ENCODE measurements at regions not wholly inside any gene's neighbourhood (a gene's known extent, or its start where the extent isn't known, plus 50 kb on each side); places are given as distances from the start of the nearest gene placed in this dataset.

GRCh38 chr6:143005816-143006215 lies 54.9 kb upstream of the AIG1 start:
- Histone ChIP-seq H3K4me1 (ENCODE audit: control insufficient read depth in 1 of 2, insufficient read depth in 2 of 2, low read length in 2 of 2) (no peaks in the 10 kb centered on the region), H3K9ac (ENCODE audit: insufficient read depth, low read length, poor library complexity, severe bottlenecking) (no peak overlapping the region), H4K20me1 (ENCODE audit: insufficient read depth, low read length) (no peaks in the 10 kb centered on the region), H3K4me2 (replicated peaks; ENCODE audit: extremely low read depth, low read length, poor library complexity, severe bottlenecking) (no peak overlapping the region), H3K4me3 (replicated peaks in 1 of 3; ENCODE audit: low read depth in 2 of 3, low read length in 3 of 3) (no peak overlapping the region), H3K79me2 (ENCODE audit: insufficient read depth, low read length) (no peaks in the 10 kb centered on the region), H2AFZ (ENCODE audit: insufficient read depth, low read depth, low read length, poor library complexity, severe bottlenecking) (no peak overlapping the region), H3K9me3 (replicated peaks in 1 of 2; ENCODE audit: control insufficient read depth in 1 of 2, insufficient read depth in 1 of 2, low read length in 2 of 2) (no peaks in the 10 kb centered on the region), H3K27ac (ENCODE audit: low read depth in 1 of 2, low read length in 2 of 2) (no peak overlapping the region), H3K27me3 (ENCODE audit: control insufficient read depth in 2 of 2, insufficient read depth in 2 of 2, low read length in 2 of 2) (no peaks in the 10 kb centered on the region), H3K36me3 (replicated peaks in 1 of 2; ENCODE audit: control insufficient read depth in 1 of 2, insufficient read depth in 2 of 2, low read length in 2 of 2) (no peaks in the 10 kb centered on the region)
- Mint-ChIP-seq H3K9me3 (peaks cover 0 to 3% (median 0%) of the 10 kb centered on the region in 7 donors), H3K4me3 (no peak overlapping the region), H3K27ac (no peak overlapping the region), H3K27me3 (ENCODE audit: low read depth in 3 of 3) (no peaks in the 10 kb centered on the region), H3K36me3 (no peaks in the 10 kb centered on the region), H3K4me1 (peaks cover 3% of the 10 kb centered on the region)
- 82% methylated on average over 2 of the region's 4 CpGs for WGBS (ENCODE audit: insufficient coverage)
- DNase-seq: no peak
- intact Hi-C loops (cut with micrococcal nuclease): no loop called here
- TF ChIP-seq CTCF (IDR thresholded peaks at IDR 0.05): no peak

- H3K36me3 Mint-ChIP-seq: no peaks in the 10 kb centered on the region
- intact Hi-C loops (cut with micrococcal nuclease): no loop called here
- no peak overlapping the region for H3K27ac Mint-ChIP-seq
Measured at GRCh38 chr6:143006787-143007186, 53.9 kb upstream of the AIG1 start.

More at GRCh38 chr6:143006787-143007186, 53.9 kb upstream of the AIG1 start:
- Histone ChIP-seq H3K4me3 (replicated peaks in 1 of 3; ENCODE audit: low read depth in 2 of 3, low read length in 3 of 3) (no peak overlapping the region), H4K20me1 (ENCODE audit: insufficient read depth, low read length) (no peaks in the 10 kb centered on the region), H3K4me2 (replicated peaks; ENCODE audit: extremely low read depth, low read length, poor library complexity, severe bottlenecking) (no peak overlapping the region), H3K4me1 (ENCODE audit: control insufficient read depth in 1 of 2, insufficient read depth in 2 of 2, low read length in 2 of 2) (no peaks in the 10 kb centered on the region), H3K27ac (ENCODE audit: low read depth in 1 of 2, low read length in 2 of 2) (no peak overlapping the region), H3K9me3 (replicated peaks in 1 of 2; ENCODE audit: control insufficient read depth in 1 of 2, insufficient read depth in 1 of 2, low read length in 2 of 2) (no peaks in the 10 kb centered on the region), H2AFZ (ENCODE audit: insufficient read depth, low read depth, low read length, poor library complexity, severe bottlenecking) (no peak overlapping the region), H3K36me3 (replicated peaks in 1 of 2; ENCODE audit: control insufficient read depth in 1 of 2, insufficient read depth in 2 of 2, low read length in 2 of 2) (no peaks in the 10 kb centered on the region), H3K27me3 (ENCODE audit: control insufficient read depth in 2 of 2, insufficient read depth in 2 of 2, low read length in 2 of 2) (no peaks in the 10 kb centered on the region), H3K79me2 (ENCODE audit: insufficient read depth, low read length) (no peaks in the 10 kb centered on the region), H3K9ac (ENCODE audit: insufficient read depth, low read length, poor library complexity, severe bottlenecking) (no peak overlapping the region)
- Mint-ChIP-seq H3K27me3 (ENCODE audit: low read depth in 3 of 3) (no peaks in the 10 kb centered on the region), H3K4me1 (peaks cover 3% of the 10 kb centered on the region), H3K9me3 (peaks cover 0 to 3% (median 0%) of the 10 kb centered on the region in 7 donors), H3K4me3 (no peak overlapping the region)
- TF ChIP-seq CTCF (IDR thresholded peaks at IDR 0.05): no peak
- WGBS (ENCODE audit: insufficient coverage): 86% methylated on average over 2 of the region's 4 CpGs
- no peak for DNase-seq
